ENCODE measurements at regions not wholly inside any gene's neighbourhood (a gene's known extent, or its start where the extent isn't known, plus 50 kb on each side); places are given as distances from the start of the nearest gene placed in this dataset.

GRCh38 chr1:213724640-213725536 is 262.9 kb upstream of the PROX1 start:
- peak; percentile 19 for DNase-seq (ENCODE audit: low spot score)

GRCh38 chr1:213727853-213728592 is 259.8 kb upstream of the PROX1 start:
- no peak for DNase-seq (ENCODE audit: low spot score)

GRCh38 chr1:213728593-213729536 is 258.9 kb upstream of the PROX1 start:
- DNase-seq (ENCODE audit: low spot score), result no peak

- DNase-seq (ENCODE audit: low spot score), result no peak
These were observed 254.1 kb upstream of the PROX1 start for GRCh38 chr1:213733705-213734104.

GRCh38 chr1:213737398-213738035 is 250.3 kb upstream of the PROX1 start:
- DNase-seq (ENCODE audit: low spot score), result no peak

GRCh38 chr1:213738658-213739057 is 249.1 kb upstream of the PROX1 start:
- DNase-seq (ENCODE audit: low spot score), result no peak

- DNase-seq (ENCODE audit: low spot score), result no peak
These were observed 244.8 kb upstream of the PROX1 start for GRCh38 chr1:213742992-213743391.

- no peak for DNase-seq (ENCODE audit: low spot score)
These were observed 243.0 kb upstream of the PROX1 start for GRCh38 chr1:213744780-213745179.

- no peak for DNase-seq (ENCODE audit: low spot score)
These were observed 242.3 kb upstream of the PROX1 start for GRCh38 chr1:213745451-213745850.

GRCh38 chr1:213749558-213749957 is 238.2 kb upstream of the PROX1 start:
- no peak for DNase-seq (ENCODE audit: low spot score)

- no peak for DNase-seq (ENCODE audit: low spot score)
These were observed 237.3 kb upstream of the PROX1 start for GRCh38 chr1:213750231-213751063.

GRCh38 chr1:213751064-213751397 is 236.7 kb upstream of the PROX1 start:
- no peak for DNase-seq (ENCODE audit: low spot score)

- DNase-seq (ENCODE audit: low spot score), result no peak
These were observed 228.2 kb upstream of the PROX1 start for GRCh38 chr1:213759359-213760181.

- DNase-seq (ENCODE audit: low spot score), result peak; percentile 73
These were observed 225.8 kb upstream of the PROX1 start for GRCh38 chr1:213761845-213762407.

- no peak for DNase-seq (ENCODE audit: low spot score)
These were observed 220.1 kb upstream of the PROX1 start for GRCh38 chr1:213767683-213768082.

- DNase-seq (ENCODE audit: low spot score), result no peak
These were observed 215.4 kb upstream of the PROX1 start for GRCh38 chr1:213772128-213773063.

GRCh38 chr1:213773975-213774374 is 213.8 kb upstream of the PROX1 start:
- DNase-seq (ENCODE audit: low spot score), result no peak

- no peak for DNase-seq (ENCODE audit: low spot score)
These were observed 210.8 kb upstream of the PROX1 start for GRCh38 chr1:213776969-213777368.
